ENCODE measurements at regions not wholly inside any gene's neighbourhood (a gene's known extent, or its start where the extent isn't known, plus 50 kb on each side); places are given as distances from the start of the nearest gene placed in this dataset.
A peak's percentile ranks its signal among the peaks of the same experiment; 100 is the strongest.
"Not testable (repeated sequence)": the region's sequence is repeated elsewhere in the genome, so short reads cannot be mapped to it uniquely, and the experiment has no call there.

DNA sequence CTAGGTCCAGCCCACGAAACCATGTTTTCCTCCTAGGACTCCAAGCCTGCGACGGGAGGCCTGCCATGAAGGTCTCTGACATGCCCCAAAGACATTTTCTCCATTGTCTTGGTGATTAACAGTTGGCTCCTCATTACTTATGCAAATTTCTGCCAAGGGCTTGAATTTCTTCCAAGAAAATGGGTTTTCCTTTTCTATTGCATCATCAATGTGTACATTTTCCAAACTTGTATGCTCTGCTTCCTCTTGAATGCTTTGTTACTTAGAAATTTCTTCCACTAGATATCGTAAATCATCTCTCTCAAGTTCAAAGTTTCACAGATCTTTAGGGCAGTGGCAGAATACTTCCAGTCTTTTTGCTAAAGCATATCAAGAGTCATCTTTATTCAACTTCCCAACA is 1792.7 kb upstream of the CDH9 start:
- no peak for DNase-seq

DNA sequence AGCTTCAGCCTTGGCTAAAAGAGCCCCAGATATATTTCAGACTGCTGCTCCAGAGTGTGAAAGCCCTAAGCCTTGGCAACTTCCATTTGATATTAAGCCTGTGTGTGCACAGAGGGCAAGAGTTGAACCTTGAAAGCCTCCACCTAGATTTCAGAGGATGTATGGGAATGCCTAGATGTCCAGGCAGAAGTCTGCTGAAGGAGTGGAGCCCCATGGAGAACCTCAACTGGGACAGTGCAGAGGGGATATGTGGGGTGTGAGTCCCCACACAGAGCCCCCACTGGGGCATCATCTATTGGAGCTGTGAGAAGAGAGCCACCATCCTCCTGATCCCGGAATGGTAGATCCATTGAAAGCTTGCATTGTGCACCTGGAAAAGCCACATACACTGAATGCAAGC is 1784.8 kb upstream of the CDH9 start:
- DNase-seq: no peak

DNA sequence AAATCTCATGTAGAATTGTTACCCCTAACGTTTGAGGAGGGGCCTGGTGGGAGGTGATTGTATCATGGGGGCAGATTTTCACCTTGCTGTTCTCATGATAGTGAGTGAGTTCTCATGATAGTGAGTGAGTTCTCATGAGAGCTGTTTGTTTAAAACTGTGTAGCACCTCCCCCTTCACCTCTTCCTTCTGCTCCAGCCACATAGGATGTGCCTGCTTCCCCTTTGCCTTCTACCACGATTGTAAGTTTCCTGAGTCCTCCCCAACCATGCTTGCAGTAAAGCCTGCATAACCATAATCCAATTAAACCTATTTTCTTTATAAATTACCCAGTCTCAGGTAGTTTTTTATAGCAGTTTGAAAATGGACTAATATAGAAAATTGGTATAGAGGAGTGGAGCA is 1783.7 kb upstream of the CDH9 start:
- DNase-seq: no peak

DNA sequence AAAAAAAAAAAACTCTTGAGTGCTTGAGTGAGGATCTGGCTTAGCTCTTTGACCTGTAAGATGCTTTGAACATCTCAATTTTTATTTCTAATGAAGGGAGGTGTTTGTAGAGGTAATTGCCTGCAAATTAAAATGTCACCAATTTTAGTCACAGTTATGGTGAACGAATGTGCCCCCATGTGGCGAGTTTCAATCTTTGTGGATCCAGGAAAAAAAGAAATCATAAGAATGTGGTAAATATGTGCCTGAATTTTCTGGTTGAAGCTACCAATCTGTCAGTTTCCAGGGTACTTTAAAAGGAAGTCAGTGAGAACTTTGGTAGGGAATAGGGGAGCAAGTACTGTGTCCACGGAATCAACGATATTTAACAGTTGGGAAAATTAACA is 1772.4 kb upstream of the CDH9 start:
- DNase-seq: peak; percentile 44

DNA sequence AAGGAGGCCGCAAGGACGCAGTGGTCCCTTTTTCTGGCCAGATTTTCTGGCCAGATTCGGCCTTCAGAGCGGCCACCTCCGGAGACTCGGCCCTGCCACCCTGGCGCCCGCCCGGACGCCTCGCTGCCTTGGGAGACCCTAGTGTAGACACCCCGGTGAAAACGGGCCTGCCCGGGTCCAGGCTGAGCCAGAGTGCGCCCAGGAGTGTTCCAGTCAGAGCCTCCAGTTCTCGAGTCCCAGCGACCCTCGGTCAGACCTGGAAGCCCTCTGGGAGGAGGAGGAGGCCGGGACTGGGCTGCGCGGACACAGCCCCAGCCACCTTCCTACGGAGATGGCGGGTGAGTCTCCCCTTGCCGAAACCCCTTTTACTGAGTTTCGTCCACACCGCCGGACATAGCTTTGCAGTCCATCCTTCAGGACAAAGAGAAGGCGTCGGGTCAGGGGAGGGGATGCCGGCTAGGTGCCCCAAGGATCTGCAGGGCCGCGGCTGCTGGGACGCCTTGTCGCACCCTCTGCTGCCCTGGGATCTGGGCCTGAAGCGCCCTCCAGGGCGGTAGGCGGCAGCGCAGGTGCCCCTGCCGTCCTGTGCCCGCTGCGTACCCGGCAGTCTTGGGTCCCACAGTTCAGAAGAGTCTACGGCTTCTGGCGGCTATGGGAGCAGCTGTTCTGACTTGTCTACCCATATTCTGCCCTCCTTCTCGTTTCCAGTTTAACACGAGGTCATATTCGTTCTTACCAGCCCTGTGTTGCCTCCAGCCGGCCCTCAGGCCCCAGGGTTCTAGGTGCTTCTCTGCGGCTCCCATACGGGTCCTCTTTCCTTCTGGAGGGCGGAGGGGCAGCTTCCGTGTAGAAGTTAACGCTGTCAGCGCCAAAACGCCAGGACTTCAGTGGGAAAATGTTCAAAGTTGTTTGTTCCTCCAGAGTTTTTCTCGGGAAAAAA is 1771.7 kb upstream of the CDH9 start:
- no peak for DNase-seq

DNA sequence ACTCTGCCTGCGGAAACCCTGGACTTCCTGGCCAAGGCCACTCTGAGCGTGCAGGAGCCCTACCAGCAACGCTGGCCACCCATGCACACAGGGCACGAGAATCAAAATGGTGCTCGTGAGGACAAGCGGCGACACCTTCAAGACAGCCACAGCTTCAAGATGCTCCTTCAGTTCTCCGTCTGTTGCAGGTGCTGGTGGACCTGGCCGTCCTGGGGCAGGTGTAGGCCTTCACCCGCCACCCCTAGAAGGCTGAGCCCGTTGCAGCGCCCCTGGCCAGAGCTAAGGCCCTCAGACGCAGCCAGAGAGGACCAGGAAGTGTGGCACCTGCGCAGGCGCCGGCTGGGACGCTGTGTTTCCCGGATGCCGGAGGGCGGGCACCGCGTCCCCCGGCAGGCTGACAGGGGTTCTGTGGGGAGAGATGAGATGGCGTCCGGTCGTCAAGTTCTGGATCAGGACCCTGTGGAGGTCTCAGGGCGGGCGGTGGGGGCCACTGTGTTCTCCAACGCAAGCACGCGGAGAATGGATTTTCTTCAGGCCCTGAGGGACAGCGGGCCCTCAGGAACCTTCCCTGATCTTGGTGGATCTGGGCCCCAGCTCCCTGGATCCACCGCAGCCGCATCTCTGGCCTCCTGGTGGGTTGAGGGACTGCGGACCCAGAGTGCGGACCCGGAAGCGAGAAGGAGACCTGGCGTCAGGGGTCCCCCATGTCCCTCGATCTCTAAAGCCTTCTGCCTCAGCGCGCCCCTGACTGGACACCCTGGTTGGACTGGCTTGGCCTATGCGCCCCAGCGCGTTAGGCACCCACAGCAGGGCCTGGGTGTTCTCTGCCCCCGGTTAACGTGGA is 1770.8 kb upstream of the CDH9 start:
- peak; percentile 32 for DNase-seq

DNA sequence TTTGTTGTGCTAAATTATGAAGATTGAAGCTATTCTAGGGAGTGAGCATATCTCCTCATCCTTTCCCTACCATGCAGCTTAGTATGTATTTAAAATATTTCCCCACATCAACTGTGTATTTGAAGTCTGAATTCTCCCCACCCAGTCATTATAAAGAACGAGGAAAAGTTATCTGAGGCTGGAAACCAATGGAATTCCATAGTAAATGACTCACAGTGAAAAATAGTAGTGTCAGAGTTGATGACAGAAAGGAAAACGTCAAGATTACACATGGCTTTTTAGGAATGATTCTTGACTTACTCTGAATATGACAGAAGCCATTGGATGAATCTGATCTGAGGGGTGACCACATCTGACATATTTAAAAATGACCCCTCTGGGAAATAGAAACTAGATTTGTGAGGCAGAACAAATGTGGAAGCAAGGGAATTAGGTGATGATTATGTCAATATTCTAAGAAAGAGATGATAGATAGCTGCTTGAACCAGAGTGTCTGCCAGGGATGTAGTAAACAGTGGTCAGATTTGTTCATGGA is 1768.9 kb upstream of the CDH9 start:
- no peak for DNase-seq

DNA sequence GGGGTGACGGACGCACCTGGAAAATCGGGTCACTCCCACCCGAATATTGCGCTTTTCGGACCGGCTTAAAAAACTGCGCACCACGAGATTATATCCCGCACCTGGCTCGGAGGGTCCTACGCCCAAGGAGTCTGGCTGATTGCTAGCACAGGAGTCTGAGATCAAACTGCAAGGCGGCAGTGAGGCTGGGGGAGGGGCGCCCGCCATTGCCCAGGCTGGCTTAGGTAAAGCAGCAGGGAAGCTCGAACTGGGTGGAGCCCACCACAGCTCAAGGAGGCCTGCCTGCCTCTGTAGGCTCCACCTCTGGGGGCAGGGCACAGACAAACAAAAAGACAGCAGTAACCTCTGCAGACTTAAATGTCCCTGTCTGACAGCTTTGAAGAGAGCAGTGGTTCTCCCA is 1760.6 kb upstream of the CDH9 start:
- not testable (repeated sequence) for DNase-seq

DNA sequence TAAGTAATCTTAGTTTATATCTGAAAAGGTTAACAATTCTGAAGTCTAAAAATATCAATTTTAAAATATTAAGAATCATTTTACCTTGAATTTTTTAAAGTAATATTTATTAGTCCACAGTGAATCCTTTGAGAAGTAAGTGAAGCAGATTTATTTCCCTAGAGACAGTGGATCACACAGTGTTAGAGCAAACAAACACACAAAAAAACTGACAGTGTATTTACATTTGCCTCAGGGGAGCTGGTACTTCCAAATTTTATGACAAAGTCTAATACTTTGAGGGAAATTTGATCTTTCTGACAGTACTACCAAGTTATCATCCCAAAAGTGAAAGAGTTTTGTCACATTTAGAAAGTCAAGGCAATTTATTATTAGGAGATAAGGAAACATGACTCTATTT is 1750.6 kb upstream of the CDH9 start:
- no peak for DNase-seq

DNA sequence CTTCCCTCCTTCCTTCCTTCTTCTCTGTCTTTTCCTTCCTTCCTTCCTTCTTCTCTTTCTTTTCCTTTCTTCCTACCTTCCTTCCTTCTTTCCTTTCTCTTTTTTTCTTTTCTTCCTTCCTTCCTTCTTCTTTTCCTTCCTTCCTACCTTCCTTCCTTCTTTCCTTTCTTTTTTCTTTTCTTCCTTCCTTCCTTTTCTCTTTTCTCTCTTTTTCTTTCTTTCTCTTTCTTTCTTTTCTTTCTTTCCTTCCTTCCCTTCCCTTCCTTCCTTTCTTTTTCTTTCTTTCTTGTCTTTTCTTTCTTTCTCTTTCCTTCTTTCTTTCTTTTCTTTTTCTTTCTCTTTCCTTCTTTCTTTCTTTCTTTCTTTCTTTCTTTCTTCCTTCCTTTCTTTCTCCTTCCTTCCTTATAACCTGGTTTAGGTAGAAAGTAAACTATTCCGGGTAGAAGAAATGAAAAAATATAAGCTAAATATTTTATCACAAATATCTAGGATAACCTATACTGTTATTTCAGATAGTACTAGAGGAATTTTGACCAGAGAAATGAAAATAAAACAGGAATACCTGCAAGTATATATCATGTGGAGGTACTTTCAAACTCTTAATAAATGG is 1741.8 kb upstream of the CDH9 start:
- no peak for DNase-seq

DNA sequence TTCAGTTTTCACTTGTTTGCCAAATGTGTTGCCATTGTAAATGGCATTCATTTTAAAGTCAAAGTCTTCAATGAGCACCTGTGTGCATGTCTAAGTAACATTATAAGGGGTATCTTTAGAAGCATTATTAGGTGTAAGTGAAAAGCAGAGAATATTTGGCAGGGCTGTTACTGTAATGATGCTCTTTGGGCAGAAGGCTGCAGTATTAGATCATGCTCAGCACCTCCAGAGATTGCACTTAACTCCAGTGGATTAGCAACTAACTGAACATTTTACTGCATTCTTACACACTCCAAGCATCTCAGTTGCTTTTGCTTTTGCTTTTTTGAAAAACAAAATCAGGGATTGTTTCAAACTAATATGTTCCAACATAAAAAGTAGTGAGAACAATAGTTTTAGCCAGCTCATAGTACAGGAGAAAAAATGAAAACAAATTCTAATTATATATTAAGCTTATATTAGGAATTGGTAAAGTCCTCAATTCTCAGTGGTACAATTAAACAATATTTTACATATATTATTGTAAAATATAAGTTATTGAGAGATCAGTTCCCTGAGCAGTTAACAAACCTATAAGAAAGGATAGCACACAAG is 1740.9 kb upstream of the CDH9 start:
- no peak for DNase-seq

DNA sequence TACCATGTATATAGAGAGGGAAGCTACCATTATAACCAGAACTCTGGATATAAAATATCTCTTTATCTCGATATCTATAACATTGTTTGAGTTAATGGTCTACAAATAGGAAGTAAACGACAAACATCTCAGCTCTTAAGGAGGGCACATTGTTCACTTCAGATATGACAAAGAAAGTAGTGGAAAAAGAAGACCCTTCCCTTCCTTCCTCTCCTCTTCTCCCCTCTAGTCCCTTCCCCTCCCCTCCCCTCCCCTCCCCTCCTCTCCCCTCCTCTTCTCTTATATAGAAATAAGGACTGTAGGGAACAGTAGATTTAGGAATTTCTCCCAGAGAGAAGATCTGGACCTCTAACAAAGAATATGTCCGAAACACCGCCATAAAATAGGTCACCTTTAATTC is 1731.9 kb upstream of the CDH9 start:
- no peak for DNase-seq

DNA sequence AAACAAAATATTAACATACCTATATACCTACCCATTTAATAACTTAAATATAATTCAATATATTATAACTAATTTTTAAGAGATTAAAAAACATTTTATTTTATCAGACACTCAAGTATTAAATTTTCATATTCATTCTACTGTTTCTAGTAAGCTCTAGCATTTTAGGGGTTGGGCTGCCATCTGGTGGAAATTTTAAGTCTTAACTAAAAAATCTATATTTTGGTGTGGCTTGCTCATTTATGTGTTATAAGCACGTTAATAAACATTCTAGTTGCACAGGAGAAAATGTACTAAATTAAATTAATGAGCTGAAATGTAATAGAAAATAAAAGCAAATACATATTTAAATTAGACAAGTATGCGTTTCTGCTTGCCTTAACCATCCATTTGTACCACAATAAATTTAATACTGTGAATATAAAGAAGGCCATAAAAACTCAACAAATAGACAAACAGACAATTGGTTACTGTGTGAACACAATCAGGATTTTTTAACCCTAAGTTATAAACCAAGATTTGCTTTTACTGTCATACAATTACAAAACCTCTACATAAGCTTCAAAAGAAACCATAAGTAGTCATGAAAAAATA is 1728.3 kb upstream of the CDH9 start:
- peak; percentile 62 for DNase-seq

DNA sequence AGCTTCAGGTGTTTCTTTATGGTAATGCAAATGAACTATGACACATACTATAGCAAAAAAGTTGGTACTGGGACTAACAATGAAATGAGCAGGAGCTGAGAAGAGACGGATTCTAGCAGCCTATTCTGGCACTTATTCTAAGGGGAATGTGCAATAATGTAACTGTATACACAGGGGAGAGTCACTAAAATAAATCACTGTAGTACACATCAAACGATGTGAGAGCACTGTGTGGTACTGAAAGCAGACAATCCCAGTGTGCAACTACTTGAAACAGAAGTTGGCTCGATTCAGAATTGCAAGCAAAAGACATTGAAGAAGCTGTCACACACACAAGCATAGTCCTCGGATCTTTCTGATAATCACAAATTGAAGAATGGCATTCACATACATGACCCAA is 1713.0 kb upstream of the CDH9 start:
- no peak for DNase-seq

DNA sequence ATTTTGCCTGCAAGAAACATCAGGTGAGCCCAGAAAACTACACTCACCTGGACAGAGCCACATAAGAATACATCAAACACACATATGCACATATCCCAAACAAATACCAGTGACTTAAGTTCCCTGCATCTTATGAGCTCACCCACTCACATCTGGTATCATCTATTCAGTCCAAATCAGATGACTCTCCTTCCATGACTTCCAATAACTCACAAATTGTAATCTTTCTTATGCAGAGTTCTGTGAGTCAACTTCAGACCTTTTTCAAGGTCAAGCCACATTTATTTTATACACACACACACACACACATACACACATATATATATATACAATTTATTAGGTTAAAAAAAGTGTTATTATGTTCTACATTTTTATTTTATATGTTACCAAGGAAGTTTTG is 1711.9 kb upstream of the CDH9 start:
- no peak for DNase-seq

DNA sequence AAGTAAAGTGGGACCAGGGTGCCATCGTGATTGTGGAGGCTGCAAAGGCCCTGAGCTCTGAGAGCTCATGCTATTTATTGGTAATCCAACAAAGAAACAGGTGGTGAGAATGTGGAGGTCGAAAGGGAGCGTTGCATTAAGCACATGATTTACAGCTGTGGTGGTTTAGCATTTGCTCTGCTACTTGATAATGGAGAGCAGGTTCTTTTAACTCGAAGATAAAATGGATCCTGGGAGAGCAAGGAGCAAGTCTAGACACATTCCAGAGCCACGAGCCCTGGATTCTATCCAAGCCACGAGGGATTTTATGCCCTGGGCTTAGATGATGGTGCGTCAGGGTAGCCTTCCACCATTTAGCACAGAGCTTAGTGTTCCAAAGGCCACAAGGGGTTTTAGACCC is 1710.1 kb upstream of the CDH9 start:
- DNase-seq: no peak

DNA sequence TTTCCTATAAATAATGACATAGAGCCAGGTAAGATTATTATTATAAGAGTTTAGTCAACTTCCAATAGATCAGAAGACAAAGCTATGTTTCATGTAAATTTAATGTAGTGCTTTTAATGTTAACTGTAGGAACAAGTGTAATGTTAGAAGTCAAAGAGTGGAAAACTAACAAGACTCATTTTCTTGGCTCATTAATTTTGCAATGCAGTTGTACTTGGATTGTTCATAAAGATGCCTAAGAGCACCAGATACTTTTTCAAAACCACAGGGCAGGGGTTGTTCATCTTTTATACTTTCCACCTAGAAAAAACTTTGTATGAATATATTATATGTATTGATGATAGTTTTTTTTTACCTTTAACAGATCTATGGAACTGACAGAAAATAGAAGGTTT is 1705.3 kb upstream of the CDH9 start:
- DNase-seq: no peak

DNA sequence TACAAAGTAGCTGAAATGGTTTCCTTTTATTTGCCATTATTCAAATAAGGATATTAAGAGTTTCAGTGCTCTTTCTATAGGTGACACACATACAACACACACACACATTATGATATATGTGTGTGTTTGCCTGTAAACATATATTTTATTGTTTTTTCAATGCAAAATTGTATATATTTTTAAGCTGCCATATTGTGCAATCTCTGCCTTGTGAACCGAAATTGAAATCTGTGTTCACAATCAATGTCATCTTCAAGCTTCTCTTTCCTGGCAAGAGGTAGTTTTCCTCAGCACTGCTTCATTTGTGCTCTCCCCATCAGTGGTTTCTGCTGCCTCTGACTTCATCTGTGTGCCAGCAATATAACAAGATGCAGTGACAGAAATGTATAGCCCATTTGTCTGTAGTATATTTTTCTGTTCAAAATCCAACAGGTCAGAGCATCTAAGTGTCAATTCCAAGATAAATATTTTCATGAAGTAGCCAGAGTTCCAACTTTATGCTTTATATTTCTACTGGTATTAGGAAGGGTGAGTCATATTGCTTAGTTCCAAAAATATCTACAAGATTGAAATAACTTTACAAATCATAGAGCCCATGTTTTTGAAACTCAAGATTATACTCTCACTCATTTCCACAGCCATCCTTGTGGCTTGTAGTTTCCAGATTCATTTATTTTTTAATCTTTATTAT is 1704.8 kb upstream of the CDH9 start:
- no peak for DNase-seq

DNA sequence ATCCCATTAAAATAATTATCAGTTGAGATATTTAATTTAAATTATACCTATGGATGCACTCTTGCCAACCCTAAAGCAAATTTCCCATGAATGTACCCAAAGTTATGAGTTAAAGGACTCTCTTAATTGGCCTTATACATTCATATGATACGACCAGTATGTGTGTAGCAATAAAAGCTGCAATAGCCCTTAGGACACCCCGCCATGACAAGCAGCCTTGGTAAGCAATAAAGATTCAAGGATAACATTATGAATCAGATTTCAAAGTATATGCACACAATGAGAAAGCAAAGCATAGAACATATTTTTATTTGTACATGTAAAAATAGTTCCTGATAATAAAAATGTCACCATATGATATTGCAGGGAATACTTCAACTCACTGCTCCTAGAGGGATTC is 1699.3 kb upstream of the CDH9 start:
- no peak for DNase-seq

DNA sequence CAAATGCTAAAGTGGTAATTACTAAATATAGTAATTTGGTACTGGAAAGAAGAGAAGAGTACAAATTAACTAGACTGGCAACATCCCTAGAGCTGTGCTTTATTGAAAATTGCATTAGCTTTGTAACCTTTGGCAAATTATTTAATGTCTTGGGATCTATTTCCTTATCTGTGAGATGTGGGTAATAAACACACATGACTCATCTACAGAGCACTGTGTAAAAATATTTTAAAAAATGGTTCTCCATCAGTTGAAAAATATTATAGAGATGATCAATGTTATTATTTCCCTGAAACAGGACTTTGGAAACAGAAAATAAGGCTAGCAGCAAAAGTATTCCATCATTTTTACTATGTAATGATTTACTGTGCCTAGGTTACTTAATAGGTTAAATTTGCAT is 1698.8 kb upstream of the CDH9 start:
- DNase-seq: no peak

DNA sequence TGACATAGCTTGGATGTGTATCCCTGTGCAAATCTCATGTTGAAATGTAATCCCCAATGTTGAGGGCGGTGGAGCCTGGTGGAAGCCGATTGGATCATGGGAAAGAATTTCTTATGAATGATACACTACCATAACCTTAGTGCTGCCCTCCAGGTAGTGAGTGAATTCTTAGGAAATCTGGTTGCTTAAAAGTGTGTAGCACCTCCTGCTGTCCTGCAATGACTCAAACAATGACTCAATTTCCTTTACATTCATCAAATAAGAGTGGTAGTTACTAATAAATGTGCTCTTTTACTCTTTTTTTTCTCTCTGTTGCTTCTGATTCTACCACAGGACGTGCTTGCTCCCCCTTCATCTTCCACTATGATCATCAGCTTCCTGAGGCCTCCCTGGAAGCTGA is 1696.0 kb upstream of the CDH9 start:
- DNase-seq: no peak

DNA sequence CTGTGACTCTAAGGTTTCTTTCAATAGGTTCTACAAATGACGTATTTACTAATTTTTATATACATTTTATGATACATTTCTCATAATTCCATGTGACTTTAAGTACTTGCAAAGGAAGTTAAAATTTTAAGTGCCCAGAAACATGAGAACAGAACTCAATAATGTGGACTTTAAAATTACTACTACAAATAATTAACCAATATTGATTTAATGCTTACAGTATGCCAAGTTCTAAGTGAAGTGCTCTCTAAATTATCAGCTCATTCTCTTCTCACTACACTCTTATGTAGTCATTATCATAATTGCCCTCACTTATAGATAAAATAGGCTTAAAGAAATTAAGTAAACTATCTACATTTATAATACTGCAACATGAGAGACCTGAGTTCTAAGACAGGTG is 1690.7 kb upstream of the CDH9 start:
- DNase-seq: no peak
